ENCODE measurements at regions not wholly inside any gene's neighbourhood (a gene's known extent, or its start where the extent isn't known, plus 50 kb on each side); places are given as distances from the start of the nearest gene placed in this dataset.

- TF ChIP-seq POLR2AphosphoS5 (IDR thresholded peaks at IDR 0.05; ENCODE audit: low read depth, low read length) (no peak), POLR2A (IDR thresholded peaks at IDR 0.05; ENCODE audit: low read depth, low read length) (no peak)
Observed at GRCh38 chr4:29558789-29559188, 1161.4 kb upstream of the PCDH7 start.
